IMR-90 (cell line): ENCODE measurements at regions not wholly inside any gene's neighbourhood (a gene's known extent, or its start where the extent isn't known, plus 50 kb on each side); places are given as distances from the start of the nearest gene placed in this dataset.

Source experiments
- ATAC-seq: fragments of 200-7000 bp; cut with Tn5 transposase; 2 replicates; pipeline ENCODE4 v1.9.1; 2020; ENCODE audit warnings: low read depth, mild to moderate bottlenecking, moderate library complexity
- BruUV-seq: library from RNA; stranded (reverse); fragments of 400-500 nt; replicated peaks from 2 replicates; lab custom pipeline; 2021; lab: Mats Ljungman, UMichigan
- CTCF ChIA-PET: fragments of 300-600 bp; formaldehyde crosslinking; extraction: SDS; loops from one replicate; lab custom pipeline; 2021; ENCODE audit warnings: antibody characterized with exemption; lab: Yijun Ruan, JAX
- POLR2A ChIA-PET: fragments of 300-600 bp; sonication (Branson Sonifier 250); formaldehyde crosslinking; loops from one replicate; lab custom pipeline; 2022; ENCODE audit warnings: antibody characterized with exemption; ENCODE audit not compliant: unreplicated experiment; lab: Charles Lee
- DNase-seq: peaks from one replicate; pipeline ENCODE4 v3.0.0; 2013
- H2AFZ ChIP-seq: replicated peaks from 2 replicates; pipeline ENCODE3; 2013; ENCODE audit warnings: low read length, mild to moderate bottlenecking; ENCODE audit not compliant: poor library complexity
- H2AK5ac ChIP-seq: 2 replicates; pipeline ENCODE4 v1.6.1; 2013; ENCODE audit warnings: low read depth, low read length, inconsistent platforms
- H2AK9ac ChIP-seq: replicated peaks from 2 replicates; pipeline ENCODE3; 2013; ENCODE audit warnings: mild to moderate bottlenecking, low read depth, low read length, moderate library complexity; ENCODE audit not compliant: poor library complexity
- H2BK120ac ChIP-seq: 2 replicates; pipeline ENCODE4 v1.6.1; 2013; ENCODE audit warnings: low read depth, low read length, inconsistent platforms
- H2BK15ac ChIP-seq: 3 replicates; pipeline ENCODE4 v1.6.1; 2013; ENCODE audit warnings: low read depth, low read length, inconsistent platforms
- H2BK20ac ChIP-seq: 2 replicates; pipeline ENCODE4 v1.6.1; 2013; ENCODE audit warnings: low read depth, mild to moderate bottlenecking, inconsistent platforms, low read length, moderate library complexity
- H2BK5ac ChIP-seq: 2 replicates; pipeline ENCODE4 v1.6.1; 2013; ENCODE audit warnings: mild to moderate bottlenecking, low read depth, low read length, inconsistent platforms; ENCODE audit not compliant: poor library complexity, severe bottlenecking
- H3K14ac ChIP-seq: replicated peaks from 2 replicates; pipeline ENCODE4 v1.6.1; 2013; ENCODE audit warnings: low read depth, low read length, inconsistent platforms
- H3K18ac ChIP-seq: 2 replicates; pipeline ENCODE4 v1.6.1; 2013; ENCODE audit warnings: low read depth, low read length, control low read depth
- H3K23ac ChIP-seq: 2 replicates; pipeline ENCODE4 v1.6.1; 2013; ENCODE audit warnings: low read depth, low read length, inconsistent platforms
- H3K27ac ChIP-seq: 2 replicates; pipeline ENCODE4 v1.5.1; 2013; ENCODE audit warnings: mild to moderate bottlenecking, control low read depth, low read length; ENCODE audit not compliant: insufficient read depth
- H3K27me3 ChIP-seq: 2 replicates; pipeline ENCODE4 v1.6.1; 2013; ENCODE audit warnings: low read length; ENCODE audit not compliant: control insufficient read depth, insufficient read depth
- H3K36me3 ChIP-seq: 2 replicates; pipeline ENCODE4 v1.6.1; 2013; ENCODE audit warnings: low read length, mixed read lengths; ENCODE audit not compliant: control insufficient read depth, insufficient read depth
- H3K4ac ChIP-seq: 2 replicates; pipeline ENCODE4 v1.6.1; 2013; ENCODE audit warnings: low read depth, low read length, inconsistent platforms
- H3K4me1 ChIP-seq: 2 replicates; pipeline ENCODE4 v1.6.1; 2013; ENCODE audit warnings: low read length, mixed read lengths; ENCODE audit not compliant: control insufficient read depth, insufficient read depth
- H3K4me2 ChIP-seq: 2 replicates; pipeline ENCODE4 v1.6.1; 2013; ENCODE audit warnings: low read depth, mild to moderate bottlenecking, control low read depth, low read length, moderate library complexity
- H3K4me3 ChIP-seq: 2 replicates; pipeline ENCODE4 v1.5.1; 2013; ENCODE audit warnings: low read depth, mild to moderate bottlenecking, control low read depth, low read length, moderate library complexity; ENCODE audit not compliant: insufficient read depth
- H3K56ac ChIP-seq: 2 replicates; pipeline ENCODE4 v1.6.1; 2013; ENCODE audit warnings: low read length, inconsistent platforms; ENCODE audit not compliant: insufficient read depth; ENCODE audit errors: extremely low read depth
- H3K79me1 ChIP-seq, 2 experiments: 2 replicates each; pipeline ENCODE4 v1.6.1; 2013; ENCODE audit warnings: low read length in 2 of 2, inconsistent platforms in 1 of 2, low read depth in 1 of 2
- H3K9ac ChIP-seq: 2 replicates; pipeline ENCODE4 v1.6.1; 2013; ENCODE audit warnings: low read depth, low read length, control low read depth
- H3K9me1 ChIP-seq: 2 replicates; pipeline ENCODE4 v1.6.1; 2013; ENCODE audit warnings: low read length, inconsistent platforms; ENCODE audit not compliant: insufficient read depth
- H3K9me3 ChIP-seq: 2 replicates; pipeline ENCODE4 v1.6.1; 2013; ENCODE audit warnings: low read length; ENCODE audit not compliant: control insufficient read depth, insufficient read depth
- H4K20me1 ChIP-seq: 2 replicates; pipeline ENCODE4 v1.6.1; 2013; ENCODE audit warnings: low read length, inconsistent platforms; ENCODE audit not compliant: insufficient read depth
- H4K5ac ChIP-seq: 2 replicates; pipeline ENCODE4 v1.6.1; 2013; ENCODE audit warnings: mild to moderate bottlenecking, low read depth, low read length, control low read depth
- H4K8ac ChIP-seq, 2 experiments: 2 replicates each; pipeline ENCODE4 v1.6.1; 2013; ENCODE audit warnings: low read depth in 2 of 2, low read length in 2 of 2, control low read depth in 1 of 2, inconsistent platforms in 1 of 2
- H4K91ac ChIP-seq: 2 replicates; pipeline ENCODE4 v1.6.1; 2013; ENCODE audit warnings: low read depth, low read length, inconsistent platforms; ENCODE audit not compliant: insufficient read depth
- BHLHE40 ChIP-seq: fragments of 150-350 bp; IDR thresholded peaks from 2 replicates; pipeline ENCODE4 v1.6.1; 2016; ENCODE audit warnings: mild to moderate bottlenecking, low read depth, low read length
- CEBPB ChIP-seq: IDR thresholded peaks from 2 replicates; pipeline ENCODE4 v1.6.1; 2012; ENCODE audit warnings: low read depth, low read length, improper control_type of control experiment
- CHD1 ChIP-seq: IDR thresholded peaks from 2 replicates; pipeline ENCODE4 v1.6.1; 2012; ENCODE audit warnings: low read depth, low read length, improper control_type of control experiment
- FOS ChIP-seq: fragments of 150-350 bp; IDR thresholded peaks from 2 replicates; pipeline ENCODE4 v1.6.1; 2016; ENCODE audit warnings: low read depth, low read length
- MAFK ChIP-seq: IDR thresholded peaks from 2 replicates; pipeline ENCODE4 v1.6.1; 2012; ENCODE audit warnings: low read depth, low read length, improper control_type of control experiment
- MAZ ChIP-seq: IDR thresholded peaks from 2 replicates; pipeline ENCODE4 v1.6.1; 2012; ENCODE audit warnings: low read depth, mild to moderate bottlenecking, low read length, improper control_type of control experiment, moderate library complexity, borderline replicate concordance
- MXI1 ChIP-seq: IDR thresholded peaks from 2 replicates; pipeline ENCODE4 v1.6.1; 2012; ENCODE audit warnings: low read depth, mild to moderate bottlenecking, low read length, moderate library complexity, borderline replicate concordance
- NFE2L2 ChIP-seq: fragments of 150-350 bp; IDR thresholded peaks from 2 replicates; pipeline ENCODE4 v1.6.1; 2016; ENCODE audit warnings: low read depth, mild to moderate bottlenecking, low read length
- POLR2A ChIP-seq: IDR thresholded peaks from 2 replicates; pipeline ENCODE4 v1.6.1; 2012; ENCODE audit warnings: mild to moderate bottlenecking, low read depth, low read length
- RAD21 ChIP-seq: IDR thresholded peaks from 2 replicates; pipeline ENCODE4 v1.6.1; 2012; ENCODE audit warnings: low read length, improper control_type of control experiment
- RCOR1 ChIP-seq: IDR thresholded peaks from 2 replicates; pipeline ENCODE4 v1.6.1; 2012; ENCODE audit warnings: mild to moderate bottlenecking, low read length, improper control_type of control experiment; ENCODE audit not compliant: insufficient replicate concordance
- RFX5 ChIP-seq: IDR thresholded peaks from 2 replicates; pipeline ENCODE4 v1.8.0; 2012; ENCODE audit warnings: low read depth, mild to moderate bottlenecking, low read length, moderate library complexity
- SMC3 ChIP-seq: fragments of 150-350 bp; IDR thresholded peaks from 2 replicates; pipeline ENCODE4 v1.6.1; 2016; ENCODE audit warnings: low read depth, mild to moderate bottlenecking, antibody characterized with exemption, low read length, moderate library complexity
- WGBS, 2 experiments: methylation state at CpG; one replicate each; pipeline versions ENCODE4 v1.1.5 to v1.1.7; 2013; ENCODE audit warnings: missing lambda C conversion rate in 2 of 2; ENCODE audit not compliant: insufficient read length in 1 of 2; ENCODE audit errors: extremely low coverage in 2 of 2; 5-methylcytosine and 5-hydroxymethylcytosine counted together
- dilution Hi-C: fragments of 300-500 bp; cut with HindIII; formaldehyde crosslinking; loops from one replicate; pipeline ENCODE4 v1.14.3; 2018; ENCODE audit warnings: low sequenced_read_pairs; ENCODE audit not compliant: unreplicated experiment
- in situ Hi-C: fragments of 300-500 bp; cut with MboI; formaldehyde crosslinking; loops from 3 replicates; pipeline ENCODE4 v1.14.3; 2019; ENCODE audit warnings: low sequenced_read_pairs, inconsistent platforms, mixed read lengths
- intact Hi-C: fragments of 100-400 bp; cut with micrococcal nuclease; formaldehyde crosslinking; loops from 2 replicates; pipeline ENCODE4 v1.10.0; 2022
- TF ChIP-seq, protein P1 (sequence below): fragments of 150-350 bp; IDR thresholded peaks from 2 replicates; pipeline ENCODE4 v1.6.1; 2016; ENCODE audit warnings: low read depth, mild to moderate bottlenecking, low read length, moderate library complexity, borderline replicate concordance
- TF ChIP-seq, protein P2 (sequence below): fragments of 150-350 bp; IDR thresholded peaks from 2 replicates; pipeline ENCODE4 v1.6.1; 2017; ENCODE audit warnings: mild to moderate bottlenecking, antibody characterized with exemption, low read length, low read depth

DNA sequence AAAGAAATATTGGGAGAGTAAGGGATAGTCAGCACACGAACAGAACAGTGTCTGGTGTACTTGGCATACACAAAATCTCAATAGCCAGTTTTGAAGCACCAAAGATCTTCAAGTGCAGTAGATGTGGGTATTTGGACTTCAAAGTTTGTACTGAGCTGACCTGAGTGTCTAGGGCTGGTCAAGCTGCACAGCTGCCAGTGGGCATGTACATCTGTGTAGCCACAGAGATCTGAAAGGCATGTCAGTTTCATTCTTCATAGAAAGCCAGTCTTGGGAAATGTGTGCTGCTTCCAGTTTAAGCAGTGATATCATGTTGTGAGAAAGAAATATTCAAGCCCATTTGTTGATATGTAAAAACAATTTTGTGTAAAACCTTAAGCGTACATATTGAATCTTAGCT, 279.0 kb upstream of the SYT10 start:
- POLR2A ChIA-PET = no interaction called here
- no peak overlapping the region for H3K18ac ChIP-seq
- H4K20me1 ChIP-seq = no peaks in the 10 kb centered on the region
- intact Hi-C loops (no loop called here), in situ Hi-C loops (loop anchor here (25.0 kb wide), 1 partner anchor 169 kb away; no protein-coding TSS in a partner anchor), dilution Hi-C loops (no loop called here)
- H3K36me3 ChIP-seq = no peaks in the 10 kb centered on the region
- no peaks in the 10 kb centered on the region for H3K27me3 ChIP-seq
- H3K4me2 ChIP-seq = no peak overlapping the region
- ATAC-seq (no peak), DNase-seq (no peak)
- H3K4ac ChIP-seq = no peak overlapping the region
- H2BK20ac ChIP-seq = no peak overlapping the region
- no CpG with 5 or more reads among the region's 2 CpGs for WGBS, 2 experiments
- H2AFZ ChIP-seq = no peak overlapping the region
- TF ChIP-seq MAZ = no peak
- no peak for TF ChIP-seq MAFK
- TF ChIP-seq CEBPB = no peak
- TF ChIP-seq, protein P1, sequence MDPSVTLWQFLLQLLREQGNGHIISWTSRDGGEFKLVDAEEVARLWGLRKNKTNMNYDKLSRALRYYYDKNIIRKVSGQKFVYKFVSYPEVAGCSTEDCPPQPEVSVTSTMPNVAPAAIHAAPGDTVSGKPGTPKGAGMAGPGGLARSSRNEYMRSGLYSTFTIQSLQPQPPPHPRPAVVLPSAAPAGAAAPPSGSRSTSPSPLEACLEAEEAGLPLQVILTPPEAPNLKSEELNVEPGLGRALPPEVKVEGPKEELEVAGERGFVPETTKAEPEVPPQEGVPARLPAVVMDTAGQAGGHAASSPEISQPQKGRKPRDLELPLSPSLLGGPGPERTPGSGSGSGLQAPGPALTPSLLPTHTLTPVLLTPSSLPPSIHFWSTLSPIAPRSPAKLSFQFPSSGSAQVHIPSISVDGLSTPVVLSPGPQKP = no peak
- TF ChIP-seq NFE2L2 = no peak
- no peak for TF ChIP-seq FOS
- TF ChIP-seq, protein P2, sequence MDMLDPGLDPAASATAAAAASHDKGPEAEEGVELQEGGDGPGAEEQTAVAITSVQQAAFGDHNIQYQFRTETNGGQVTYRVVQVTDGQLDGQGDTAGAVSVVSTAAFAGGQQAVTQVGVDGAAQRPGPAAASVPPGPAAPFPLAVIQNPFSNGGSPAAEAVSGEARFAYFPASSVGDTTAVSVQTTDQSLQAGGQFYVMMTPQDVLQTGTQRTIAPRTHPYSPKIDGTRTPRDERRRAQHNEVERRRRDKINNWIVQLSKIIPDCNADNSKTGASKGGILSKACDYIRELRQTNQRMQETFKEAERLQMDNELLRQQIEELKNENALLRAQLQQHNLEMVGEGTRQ = no peak
- TF ChIP-seq BHLHE40 = no peak
- TF ChIP-seq MXI1 = no peak
- TF ChIP-seq SMC3 = no peak
- no peak for TF ChIP-seq POLR2A
- no peak for TF ChIP-seq CHD1
- TF ChIP-seq RFX5 = no peak
- TF ChIP-seq RAD21 = no peak
- no peak for TF ChIP-seq RCOR1
- H3K14ac ChIP-seq = no peak overlapping the region
- no peak overlapping the region for H2BK120ac ChIP-seq
- no peaks in the 10 kb centered on the region for H3K9me1 ChIP-seq
- peaks cover 12% of the 10 kb centered on the region for H3K9me3 ChIP-seq
- H3K23ac ChIP-seq = no peak overlapping the region
- no peaks in the 10 kb centered on the region for H3K4me1 ChIP-seq
- H3K79me1 ChIP-seq = no peaks in the 10 kb centered on the region
- H2BK15ac ChIP-seq = no peak overlapping the region
- no peak overlapping the region for H3K4me3 ChIP-seq
- H4K8ac ChIP-seq = no peak overlapping the region
- H2BK5ac ChIP-seq = no peak overlapping the region
- H4K91ac ChIP-seq = no peak overlapping the region
- H2AK9ac ChIP-seq = no peak overlapping the region
- no peak overlapping the region for H3K27ac ChIP-seq
- no peak overlapping the region for H4K5ac ChIP-seq
- H2AK5ac ChIP-seq = no peak overlapping the region
- BruUV-seq = no TSS peak
- CTCF ChIA-PET = no interaction called here
- H3K9ac ChIP-seq = no peak overlapping the region
- H3K56ac ChIP-seq = no peak overlapping the region
